ENCODE measurements at regions not wholly inside any gene's neighbourhood (a gene's known extent, or its start where the extent isn't known, plus 50 kb on each side); places are given as distances from the start of the nearest gene placed in this dataset.

DNA sequence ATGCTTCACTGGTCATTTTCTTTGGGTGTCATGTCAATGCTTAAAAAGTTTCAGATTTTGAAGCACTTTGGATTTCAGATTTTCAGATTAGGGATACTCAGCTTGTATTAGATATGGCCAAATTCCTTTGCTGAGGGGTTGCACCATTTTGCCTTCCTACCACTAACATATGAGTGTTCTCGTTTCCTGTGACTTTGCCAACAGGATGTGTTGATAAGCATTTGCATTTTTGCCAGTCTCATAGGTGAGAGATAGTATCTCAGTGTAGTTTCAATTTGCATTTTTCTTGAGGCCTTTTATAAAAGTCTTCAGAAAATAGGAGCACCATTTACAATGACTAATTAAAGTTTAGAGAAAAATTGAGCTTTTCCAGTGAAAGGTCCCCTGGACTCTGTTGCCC is 71.6 kb upstream of the CLCN4 start:
- no peak overlapping the region for H3K27ac ChIP-seq (ENCODE audit: control insufficient read depth, insufficient read depth)
- 0% methylated on average over 1 of the region's 1 CpG for WGBS (ENCODE audit: insufficient coverage, insufficient replicate concordance, low lambda C conversion rate, missing lambda C conversion rate)

More for the DNA sequence above, 71.6 kb upstream of the CLCN4 start:
- Histone ChIP-seq H3K27me3 (replicated peaks in 1 of 2; ENCODE audit: control insufficient read depth in 2 of 2, insufficient read depth in 2 of 2, low read length in 1 of 2) (no peaks in the 10 kb centered on the region), H3K4me1 (ENCODE audit: control insufficient read depth, insufficient read depth, low read length) (peaks cover 21% of the 10 kb centered on the region), H3K4me3 (no peak overlapping the region), H3K9ac (ENCODE audit: control insufficient read depth, insufficient read depth, low read length) (no peak overlapping the region), H2AFZ (ENCODE audit: control insufficient read depth, low read depth, low read length) (no peak overlapping the region), H3K4me2 (ENCODE audit: control insufficient read depth, insufficient read depth) (0 out of 2 replicates have a peak overlapping the region, but pooled peaks have one; percentile 8), H4K20me1 (ENCODE audit: control insufficient read depth, insufficient read depth) (no peaks in the 10 kb centered on the region), H3K36me3 (ENCODE audit: control insufficient read depth in 2 of 2, insufficient read depth in 2 of 2, low read length in 1 of 2) (no peaks in the 10 kb centered on the region; a peak in 1 of 4 replicates), H3K9me3 (replicated peaks; ENCODE audit: control insufficient read depth, insufficient read depth, low read length) (no peaks in the 10 kb centered on the region), H3K79me2 (ENCODE audit: control insufficient read depth, insufficient read depth, low read length) (no peaks in the 10 kb centered on the region)
- RAD21 ChIA-PET (ENCODE audit: unreplicated experiment) = interaction anchor here (0.6 to 6.3 kb wide), 11 partner anchors 11 to 217 kb away, joined by 3 to 90 read pairs (median 9); no protein-coding TSS in a partner anchor
- peak; percentile 53 for ATAC-seq
- no peak for FAIRE-seq
- no TSS peak for BruUV-seq (replicated peaks)
- in situ Hi-C loops (cut with MboI) = no loop called here
- CTCF ChIA-PET = interaction anchor here (1.0 to 7.7 kb wide), 8 partner anchors 12 to 88 kb away, joined by 4 to 68 read pairs (median 24); no protein-coding TSS in a partner anchor
- TF ChIP-seq, protein P1, sequence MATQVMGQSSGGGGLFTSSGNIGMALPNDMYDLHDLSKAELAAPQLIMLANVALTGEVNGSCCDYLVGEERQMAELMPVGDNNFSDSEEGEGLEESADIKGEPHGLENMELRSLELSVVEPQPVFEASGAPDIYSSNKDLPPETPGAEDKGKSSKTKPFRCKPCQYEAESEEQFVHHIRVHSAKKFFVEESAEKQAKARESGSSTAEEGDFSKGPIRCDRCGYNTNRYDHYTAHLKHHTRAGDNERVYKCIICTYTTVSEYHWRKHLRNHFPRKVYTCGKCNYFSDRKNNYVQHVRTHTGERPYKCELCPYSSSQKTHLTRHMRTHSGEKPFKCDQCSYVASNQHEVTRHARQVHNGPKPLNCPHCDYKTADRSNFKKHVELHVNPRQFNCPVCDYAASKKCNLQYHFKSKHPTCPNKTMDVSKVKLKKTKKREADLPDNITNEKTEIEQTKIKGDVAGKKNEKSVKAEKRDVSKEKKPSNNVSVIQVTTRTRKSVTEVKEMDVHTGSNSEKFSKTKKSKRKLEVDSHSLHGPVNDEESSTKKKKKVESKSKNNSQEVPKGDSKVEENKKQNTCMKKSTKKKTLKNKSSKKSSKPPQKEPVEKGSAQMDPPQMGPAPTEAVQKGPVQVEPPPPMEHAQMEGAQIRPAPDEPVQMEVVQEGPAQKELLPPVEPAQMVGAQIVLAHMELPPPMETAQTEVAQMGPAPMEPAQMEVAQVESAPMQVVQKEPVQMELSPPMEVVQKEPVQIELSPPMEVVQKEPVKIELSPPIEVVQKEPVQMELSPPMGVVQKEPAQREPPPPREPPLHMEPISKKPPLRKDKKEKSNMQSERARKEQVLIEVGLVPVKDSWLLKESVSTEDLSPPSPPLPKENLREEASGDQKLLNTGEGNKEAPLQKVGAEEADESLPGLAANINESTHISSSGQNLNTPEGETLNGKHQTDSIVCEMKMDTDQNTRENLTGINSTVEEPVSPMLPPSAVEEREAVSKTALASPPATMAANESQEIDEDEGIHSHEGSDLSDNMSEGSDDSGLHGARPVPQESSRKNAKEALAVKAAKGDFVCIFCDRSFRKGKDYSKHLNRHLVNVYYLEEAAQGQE (IDR thresholded peaks at IDR 0.05; ENCODE audit: low read depth, low read length) = no peak
- TF ChIP-seq RUNX3 (IDR thresholded peaks at IDR 0.05; ENCODE audit: low read length) (no peak), IKZF1 (conservative IDR thresholded peaks at IDR 0.05) (0 out of 2 replicates have a peak, but pooled peaks have one; percentile 21), JUND (IDR thresholded peaks at IDR 0.05; ENCODE audit: low read depth, low read length) (no peak), POU2F2 (IDR thresholded peaks at IDR 0.05; ENCODE audit: borderline replicate concordance, low read depth, low read length) (0 out of 3 replicates have a peak, but pooled peaks have one; percentile 47), TAF1 (IDR thresholded peaks at IDR 0.05; ENCODE audit: borderline replicate concordance, low read depth, low read length) (no peak), RCOR1 (conservative IDR thresholded peaks at IDR 0.05; ENCODE audit: low read depth, low read length) (no peak), POLR2A (IDR thresholded peaks at IDR 0.05; ENCODE audit: low read depth, low read length) (no peak), IKZF2 (IDR thresholded peaks at IDR 0.05) (peak in 1 of 2 experiments; percentile 36; a peak in 1 of 4 replicates), MTA2 (IDR thresholded peaks at IDR 0.05; ENCODE audit: low read depth) (peak; percentile 23; the same call in 1 of the 2 replicates), SUZ12 (IDR thresholded peaks at IDR 0.05; ENCODE audit: unreplicated experiment) (no peak)
- SMC1A ChIA-PET (ENCODE audit: uncharacterized antibody, unreplicated experiment) = interaction anchor here (1.0 to 8.2 kb wide), 12 partner anchors 10 to 88 kb away, joined by 3 to 206 read pairs (median 14); no protein-coding TSS in a partner anchor
- POLR2A ChIA-PET = interaction anchor here (1.0 to 4.6 kb wide), 3 partner anchors 11 to 31 kb away, joined by 3 to 68 read pairs (median 3); no protein-coding TSS in a partner anchor
- peak; percentile 36 for DNase-seq (ENCODE audit: low read depth, low spot score)
- intact Hi-C loops (cut with micrococcal nuclease; ENCODE audit: unreplicated experiment) = no loop called here

All from GM12878 (cell line).